Kidney tubule cell (primary cell): ENCODE measurements at regions not wholly inside any gene's neighbourhood (a gene's known extent, or its start where the extent isn't known, plus 50 kb on each side); places are given as distances from the start of the nearest gene placed in this dataset.

ENCODE experiments used
- DNase-seq: peaks from one replicate; pipeline ENCODE4 v3.0.0-alpha.2; 2018; ENCODE audit warnings: low spot score

DNA sequence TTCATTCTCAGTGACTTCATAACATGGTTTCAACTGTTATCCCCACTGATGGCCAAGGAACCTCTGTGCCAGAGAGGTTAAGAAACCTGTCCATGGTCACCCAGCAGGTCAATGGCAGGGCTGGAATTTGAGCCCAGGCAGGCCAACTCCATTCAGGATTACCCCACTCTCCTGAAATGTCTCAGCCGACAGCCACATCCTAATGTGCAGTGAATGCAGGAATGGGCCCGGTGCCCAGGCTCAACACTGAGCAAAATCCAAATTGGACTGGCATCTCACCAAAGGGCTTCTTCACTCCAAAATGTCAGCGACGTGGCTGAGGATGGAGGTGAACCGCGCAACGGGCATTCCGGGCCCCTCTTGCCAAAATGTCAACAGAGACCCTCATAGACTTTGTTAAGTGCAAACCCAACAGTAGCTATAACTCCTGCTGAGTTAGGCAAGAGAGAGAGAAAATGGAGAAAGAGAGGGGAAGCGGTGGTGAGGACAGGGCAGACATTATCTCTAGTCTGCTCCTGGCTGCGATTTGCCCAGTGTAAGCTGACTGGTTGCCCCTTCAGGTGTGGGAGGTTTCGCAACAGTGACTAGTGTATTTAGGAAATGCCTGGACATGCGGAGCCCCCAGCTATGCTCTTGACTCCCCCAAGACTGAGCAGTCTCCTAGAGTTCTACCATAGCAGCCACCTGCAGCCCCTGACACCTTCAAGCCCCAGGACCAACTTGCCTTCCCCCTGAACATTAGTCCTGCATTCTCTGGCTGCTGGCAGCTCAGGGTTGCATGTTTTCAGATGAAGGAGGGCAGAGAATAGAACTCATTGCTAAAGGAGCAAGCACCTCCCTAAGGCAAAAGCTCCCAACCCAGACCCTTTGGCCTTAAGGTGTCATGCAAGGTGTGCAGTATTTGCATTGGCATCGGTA, 167.7 kb downstream of the ANAPC1 start:
- no peak for DNase-seq

DNA sequence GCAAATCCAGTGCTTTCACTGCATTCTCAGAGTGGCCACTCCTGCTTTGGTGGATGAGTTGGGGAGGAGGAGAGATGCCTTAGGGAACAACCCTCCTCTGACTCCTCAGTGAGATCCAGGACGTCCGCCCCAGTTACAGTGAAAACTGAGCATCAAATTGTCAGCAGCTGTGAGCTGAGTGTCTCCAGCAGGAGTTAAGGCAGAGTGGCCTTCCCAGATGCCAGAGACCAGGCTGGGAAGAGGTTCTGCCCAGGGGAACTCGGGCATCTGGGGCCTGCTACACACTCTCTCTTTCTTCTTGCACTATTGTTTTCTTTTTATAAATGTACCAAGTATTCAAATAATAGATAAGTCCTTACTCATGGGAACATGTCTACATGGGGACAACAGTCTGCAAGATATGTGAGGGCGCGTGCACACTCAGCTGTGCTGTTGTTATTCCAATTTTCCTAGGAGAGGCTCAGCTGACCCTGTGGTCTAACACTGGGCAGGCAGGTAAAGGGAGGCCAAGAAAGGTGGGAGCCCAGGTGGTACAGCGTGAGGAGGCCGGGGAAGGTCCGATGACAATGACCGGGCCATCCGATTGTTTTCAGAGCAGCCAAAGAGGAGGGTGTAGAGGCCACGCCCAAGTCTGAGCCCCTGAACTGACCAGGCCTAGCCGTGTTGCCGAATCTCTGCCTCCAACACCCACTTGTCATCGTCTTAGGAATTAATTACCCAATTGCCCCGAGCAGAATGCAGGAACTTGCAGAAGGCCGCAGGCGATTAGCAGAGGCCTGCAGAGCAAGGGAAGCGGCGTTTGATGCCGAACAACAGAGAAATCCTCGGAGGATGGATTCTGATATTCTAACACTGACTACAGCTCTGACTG, 166.9 kb downstream of the ANAPC1 start:
- peak; percentile 1 for DNase-seq
